Keratinocyte (primary cell): ENCODE measurements at regions not wholly inside any gene's neighbourhood (a gene's known extent, or its start where the extent isn't known, plus 50 kb on each side); places are given as distances from the start of the nearest gene placed in this dataset.

Source experiments
- EZH2 ChIP-seq: IDR thresholded peaks from one replicate; pipeline ENCODE4 v1.6.1; 2012; ENCODE audit warnings: inconsistent platforms, mild to moderate bottlenecking, low read length, moderate library complexity
- TF ChIP-seq, protein P1 (sequence below), 3 experiments: IDR thresholded peaks in 1 of 3; conservative IDR thresholded peaks in 1 of 3; optimal IDR thresholded peaks in 1 of 3; 2 replicates in 2 of 3; 3 replicates in 1 of 3; pipeline versions ENCODE3 to v1.5.1; 2011; ENCODE audit warnings: low read length in 3 of 3, mild to moderate bottlenecking in 3 of 3, moderate library complexity in 2 of 3, control low read depth in 1 of 3, inconsistent platforms in 1 of 3; ENCODE audit not compliant: insufficient read depth in 2 of 3; ENCODE audit errors: extremely low read depth in 1 of 3

DNA sequence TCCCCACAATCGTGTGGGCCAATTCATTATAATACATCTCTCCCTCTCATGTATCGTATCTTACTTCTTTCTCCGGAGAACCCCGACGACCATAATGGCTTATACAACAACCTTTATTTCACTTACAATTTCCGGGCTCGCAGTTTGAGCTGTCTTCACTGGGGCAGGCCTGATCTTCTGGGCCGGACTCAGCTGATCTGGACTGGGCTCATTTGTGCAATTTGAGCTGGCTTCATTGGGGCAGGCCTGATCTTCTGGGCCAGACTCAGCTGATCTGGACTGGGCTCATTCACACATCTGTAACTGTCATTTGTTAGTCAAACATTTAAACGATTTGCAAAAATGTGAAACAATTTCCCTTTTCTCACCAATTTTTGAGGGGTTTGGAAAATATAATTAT is 171.5 kb upstream of the FRG1 start:
- TF ChIP-seq, protein P1, sequence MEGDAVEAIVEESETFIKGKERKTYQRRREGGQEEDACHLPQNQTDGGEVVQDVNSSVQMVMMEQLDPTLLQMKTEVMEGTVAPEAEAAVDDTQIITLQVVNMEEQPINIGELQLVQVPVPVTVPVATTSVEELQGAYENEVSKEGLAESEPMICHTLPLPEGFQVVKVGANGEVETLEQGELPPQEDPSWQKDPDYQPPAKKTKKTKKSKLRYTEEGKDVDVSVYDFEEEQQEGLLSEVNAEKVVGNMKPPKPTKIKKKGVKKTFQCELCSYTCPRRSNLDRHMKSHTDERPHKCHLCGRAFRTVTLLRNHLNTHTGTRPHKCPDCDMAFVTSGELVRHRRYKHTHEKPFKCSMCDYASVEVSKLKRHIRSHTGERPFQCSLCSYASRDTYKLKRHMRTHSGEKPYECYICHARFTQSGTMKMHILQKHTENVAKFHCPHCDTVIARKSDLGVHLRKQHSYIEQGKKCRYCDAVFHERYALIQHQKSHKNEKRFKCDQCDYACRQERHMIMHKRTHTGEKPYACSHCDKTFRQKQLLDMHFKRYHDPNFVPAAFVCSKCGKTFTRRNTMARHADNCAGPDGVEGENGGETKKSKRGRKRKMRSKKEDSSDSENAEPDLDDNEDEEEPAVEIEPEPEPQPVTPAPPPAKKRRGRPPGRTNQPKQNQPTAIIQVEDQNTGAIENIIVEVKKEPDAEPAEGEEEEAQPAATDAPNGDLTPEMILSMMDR (optimal IDR thresholded peaks at IDR 0.05 in 1 of 3, IDR thresholded peaks at IDR 0.05 in 1 of 3, conservative IDR thresholded peaks at IDR 0.05 in 1 of 3; ENCODE audit: extremely low read depth in 1 of 3, insufficient read depth in 2 of 3, low read length in 3 of 3), result no peak
- TF ChIP-seq EZH2, result no peak
